DMS53 treated with DMSO at 0.1 percent for 48 hours (cell line): ENCODE measurements at regions not wholly inside any gene's neighbourhood (a gene's known extent, or its start where the extent isn't known, plus 50 kb on each side); places are given as distances from the start of the nearest gene placed in this dataset.

ENCODE experiments used
- DNase-seq: peaks from one replicate; lab custom pipeline; 2025; ENCODE audit not compliant: unreplicated experiment; lab: John Stamatoyannopoulos, UW

GRCh38 chr5:173529861-173530260 is 86.6 kb downstream of the BOD1 start:
- no peak for DNase-seq

- no peak for DNase-seq
Measured at GRCh38 chr5:173527671-173528070, 88.8 kb downstream of the BOD1 start.

GRCh38 chr5:173524136-173524535 is 92.3 kb downstream of the BOD1 start:
- peak; percentile 26 for DNase-seq

GRCh38 chr5:173523388-173523787 is 93.1 kb downstream of the BOD1 start:
- no peak for DNase-seq

- DNase-seq: no peak
Measured at GRCh38 chr5:173522518-173522917, 93.9 kb downstream of the BOD1 start.

- no peak for DNase-seq
Measured at GRCh38 chr5:173518856-173519255, 97.6 kb downstream of the BOD1 start.

- no peak for DNase-seq
Measured at GRCh38 chr5:173517648-173518047, 98.8 kb downstream of the BOD1 start.

GRCh38 chr5:173515526-173515925 is 100.9 kb downstream of the BOD1 start:
- no peak for DNase-seq

GRCh38 chr5:173514661-173515060 is 101.8 kb downstream of the BOD1 start:
- peak; percentile 15 for DNase-seq

GRCh38 chr5:173513521-173513991 is 102.9 kb downstream of the BOD1 start:
- DNase-seq: no peak

- no peak for DNase-seq
Measured at GRCh38 chr5:173512637-173513435, 103.6 kb downstream of the BOD1 start.

- DNase-seq: no peak
Measured at GRCh38 chr5:173509060-173509459, 107.4 kb downstream of the BOD1 start.

- DNase-seq: no peak
Measured at GRCh38 chr5:173507171-173507570, 109.3 kb downstream of the BOD1 start.

- no peak for DNase-seq
Measured at GRCh38 chr5:173505634-173506033, 110.8 kb downstream of the BOD1 start.

- no peak for DNase-seq
Measured at GRCh38 chr5:173501922-173502321, 114.5 kb downstream of the BOD1 start.

- no peak for DNase-seq
Measured at GRCh38 chr5:173501271-173501670, 115.2 kb downstream of the BOD1 start.

- DNase-seq: no peak
Measured at GRCh38 chr5:173500213-173500560, 116.3 kb downstream of the BOD1 start.

- DNase-seq: no peak
Measured at GRCh38 chr5:173499471-173500212, 116.8 kb downstream of the BOD1 start.

- peak; percentile 47 for DNase-seq
Measured at GRCh38 chr5:173498739-173499470, 117.5 kb downstream of the BOD1 start.

- no peak for DNase-seq
Measured at GRCh38 chr5:173498286-173498685, 118.2 kb downstream of the BOD1 start.

- no peak for DNase-seq
Measured at GRCh38 chr5:173497685-173498084, 118.8 kb downstream of the BOD1 start.

GRCh38 chr5:173496883-173497255 is 119.6 kb downstream of the BOD1 start:
- no peak for DNase-seq
